Fibroblast of lung (primary cell): ENCODE measurements at regions not wholly inside any gene's neighbourhood (a gene's known extent, or its start where the extent isn't known, plus 50 kb on each side); places are given as distances from the start of the nearest gene placed in this dataset.

Experiments
- DNase-seq, 2 donors: peaks; one replicate each; pipeline versions ENCODE4 v3.0.0 to v3.0.0-alpha.2; 2010; ENCODE audit warnings: low read depth in 2 of 2
- H2AFZ ChIP-seq: 2 replicates; pipeline ENCODE4 v1.5.1; 2012; ENCODE audit warnings: low read length, control low read depth, inconsistent platforms
- H3K27ac ChIP-seq: 2 replicates; pipeline ENCODE4 v1.5.1; 2011; ENCODE audit warnings: low read length, control low read depth; ENCODE audit not compliant: insufficient read depth
- H3K27me3 ChIP-seq: 2 replicates; pipeline ENCODE4 v1.5.1; 2011; ENCODE audit warnings: mild to moderate bottlenecking, low read length; ENCODE audit not compliant: control insufficient read depth, insufficient read depth
- H3K36me3 ChIP-seq: 2 replicates; pipeline ENCODE4 v1.5.1; 2011; ENCODE audit warnings: low read length; ENCODE audit not compliant: control insufficient read depth, insufficient read depth
- H3K4me1 ChIP-seq: 2 replicates; pipeline ENCODE4 v1.5.1; 2011; ENCODE audit warnings: low read length; ENCODE audit not compliant: control insufficient read depth, insufficient read depth; ENCODE audit errors: extremely low read depth
- H3K4me2 ChIP-seq: 2 replicates; pipeline ENCODE4 v1.5.1; 2011; ENCODE audit warnings: low read length, control low read depth; ENCODE audit not compliant: insufficient read depth; ENCODE audit errors: extremely low read depth
- H3K4me3 ChIP-seq, 4 experiments: fragments of 200-600 bp in 1 of 4; sonication (generic) in 1 of 4; replicated peaks in 1 of 4; 2 replicates each; pipeline ENCODE4 v1.5.1; 2011 to 2016; ENCODE audit warnings: low read length in 4 of 4, low read depth in 3 of 4, mild to moderate bottlenecking in 3 of 4, control low read depth in 2 of 4, inconsistent platforms in 1 of 4, mixed read lengths in 1 of 4; ENCODE audit not compliant: insufficient read depth in 1 of 4; ENCODE audit errors: control extremely low read depth in 1 of 4
- H3K79me2 ChIP-seq: 2 replicates; pipeline ENCODE4 v1.5.1; 2012; ENCODE audit warnings: mild to moderate bottlenecking, low read length, inconsistent platforms; ENCODE audit not compliant: control insufficient read depth, insufficient read depth
- H3K9ac ChIP-seq: 2 replicates; pipeline ENCODE4 v1.5.1; 2011; ENCODE audit warnings: mild to moderate bottlenecking, low read length, control low read depth; ENCODE audit not compliant: insufficient read depth
- H3K9me3 ChIP-seq: 2 replicates; pipeline ENCODE4 v1.5.1; 2012; ENCODE audit warnings: low read depth, low read length; ENCODE audit not compliant: control insufficient read depth, insufficient read depth
- H4K20me1 ChIP-seq: 2 replicates; pipeline ENCODE4 v1.5.1; 2011; ENCODE audit warnings: low read length; ENCODE audit not compliant: control insufficient read depth, insufficient read depth; ENCODE audit errors: extremely low read depth
- CTCF ChIP-seq, 2 donors: IDR thresholded peaks in 1 of 2; conservative IDR thresholded peaks in 1 of 2; 1 replicate in 1 of 2; 2 replicates in 1 of 2; pipeline ENCODE4 v1.5.1; 2011 to 2012; ENCODE audit warnings: low read length in 2 of 2, control low read depth in 1 of 2, inconsistent platforms in 1 of 2, low read depth in 1 of 2, mild to moderate bottlenecking in 1 of 2
- EZH2 ChIP-seq: IDR thresholded peaks from 2 replicates; pipeline ENCODE4 v1.5.1; 2012; ENCODE audit warnings: low read length, control low read depth, mild to moderate bottlenecking; ENCODE audit errors: missing control alignments

- no peaks in the 10 kb centered on the region for H4K20me1 ChIP-seq
- H3K4me1 ChIP-seq = no peaks in the 10 kb centered on the region
- no peak for TF ChIP-seq EZH2
- H3K4me3 ChIP-seq = no peak overlapping the region
- no peak overlapping the region for H3K27ac ChIP-seq
- H3K79me2 ChIP-seq = no peaks in the 10 kb centered on the region
- no peaks in the 10 kb centered on the region for H3K9me3 ChIP-seq
- DNase-seq = peak in 1 of 2 donors; percentile 23
- H3K36me3 ChIP-seq = no peaks in the 10 kb centered on the region
- no peaks in the 10 kb centered on the region for H3K27me3 ChIP-seq
- no peak overlapping the region for H3K9ac ChIP-seq
- no peak overlapping the region for H2AFZ ChIP-seq
- H3K4me2 ChIP-seq = no peak overlapping the region
These were observed 296.6 kb upstream of the DIPK2B start for GRCh38 chrX:45497290-45497689.

DNA sequence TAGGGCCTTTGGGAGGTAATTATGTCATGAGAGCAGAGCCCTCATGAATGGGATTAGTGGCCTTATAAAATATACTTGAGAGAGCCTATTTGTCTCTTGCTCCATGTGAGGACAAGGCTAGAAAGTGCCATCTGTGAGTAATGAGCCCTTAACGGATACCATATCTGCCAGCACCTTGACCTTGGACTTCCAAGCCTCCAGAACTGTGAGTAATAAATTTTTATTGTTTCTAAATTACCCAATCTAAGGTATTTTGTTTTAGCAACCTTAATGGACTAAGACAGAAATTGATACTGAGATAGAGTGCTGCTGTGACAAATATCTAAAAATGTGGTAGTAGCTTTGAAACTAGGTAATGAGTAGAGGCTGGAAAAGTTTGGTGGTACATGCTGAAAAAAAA lies 285.0 kb upstream of the DIPK2B start:
- no peak overlapping the region for H3K27ac ChIP-seq
- peak in 1 of 2 donors; percentile 10 for DNase-seq

DNA sequence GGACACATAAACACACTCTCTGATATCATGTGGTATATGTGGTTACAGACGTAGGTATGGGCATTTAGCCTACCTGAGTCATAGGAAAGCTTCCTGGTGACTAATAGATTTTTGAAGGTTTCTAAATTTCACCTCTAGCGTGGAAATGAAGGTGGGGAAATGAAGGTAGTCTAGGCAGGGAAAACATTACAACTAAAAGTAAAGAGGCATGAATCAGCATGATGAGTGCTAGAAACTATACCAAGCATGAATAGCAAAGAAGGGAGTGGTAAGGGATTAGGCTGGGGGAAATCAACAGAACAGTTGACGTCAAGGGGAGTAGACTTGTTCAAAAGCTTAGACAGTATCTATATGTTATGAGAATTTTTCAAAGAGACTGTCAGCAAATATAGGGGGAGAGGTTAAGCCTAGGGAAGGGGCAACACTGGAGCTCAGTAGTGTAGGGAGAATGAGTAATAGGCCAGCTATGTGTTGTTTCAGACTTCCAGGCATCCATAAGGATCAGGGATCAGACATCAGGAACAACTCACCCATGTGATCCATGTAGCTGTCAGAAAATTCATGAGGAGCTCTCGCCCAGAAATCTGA lies 279.3 kb upstream of the DIPK2B start:
- H3K9me3 ChIP-seq = no peaks in the 10 kb centered on the region
- H3K79me2 ChIP-seq = no peaks in the 10 kb centered on the region
- no peak overlapping the region for H3K4me2 ChIP-seq
- H3K27ac ChIP-seq = peak overlapping the region; percentile 91
- H3K36me3 ChIP-seq = no peaks in the 10 kb centered on the region
- no peak overlapping the region for H3K9ac ChIP-seq
- no peak for TF ChIP-seq CTCF (conservative IDR thresholded peaks at IDR 0.05 in 1 of 2, IDR thresholded peaks at IDR 0.05 in 1 of 2; ENCODE audit: low read depth in 1 of 2, low read length in 2 of 2)
- TF ChIP-seq EZH2 = no peak
- peak; percentile 89 to 92 for DNase-seq
- no peaks in the 10 kb centered on the region for H3K27me3 ChIP-seq
- no peaks in the 10 kb centered on the region for H4K20me1 ChIP-seq
- no peak overlapping the region for H3K4me3 ChIP-seq
- H2AFZ ChIP-seq = no peak overlapping the region
- peaks cover 2% of the 10 kb centered on the region for H3K4me1 ChIP-seq

More for the DNA sequence above, 285.0 kb upstream of the DIPK2B start:
- TF ChIP-seq CTCF (conservative IDR thresholded peaks at IDR 0.05 in 1 of 2, IDR thresholded peaks at IDR 0.05 in 1 of 2; ENCODE audit: low read depth in 1 of 2, low read length in 2 of 2) (no peak), EZH2 (no peak)
- Histone ChIP-seq H4K20me1 (no peaks in the 10 kb centered on the region), H3K79me2 (no peaks in the 10 kb centered on the region), H3K4me1 (no peaks in the 10 kb centered on the region), H3K36me3 (no peaks in the 10 kb centered on the region), H3K9me3 (no peaks in the 10 kb centered on the region), H3K4me3 (no peak overlapping the region), H2AFZ (no peak overlapping the region), H3K4me2 (no peak overlapping the region), H3K9ac (no peak overlapping the region), H3K27me3 (no peaks in the 10 kb centered on the region)
